Upper lobe of left lung (tissue), 6 donors: ENCODE measurements at regions not wholly inside any gene's neighbourhood (a gene's known extent, or its start where the extent isn't known, plus 50 kb on each side); places are given as distances from the start of the nearest gene placed in this dataset.

Experiments used
- ATAC-seq, 2 donors: fragments of 200-7000 bp; cut with Tn5 transposase; one replicate each; pipeline ENCODE4 v1.9.1; 2022; ENCODE audit warnings: mild to moderate bottlenecking in 2 of 2, moderate library complexity in 2 of 2; ENCODE audit not compliant: low FRiP score in 2 of 2
- DNase-seq, 2 donors: peaks; one replicate each; pipeline ENCODE4 v3.0.0-alpha.2; 2019 to 2020
- H3K27ac ChIP-seq, 4 donors: fragments of 200-600 bp; sonication (generic); one replicate each; pipeline ENCODE4 v1.5.1; 2016 to 2019
- H3K27me3 ChIP-seq, 4 donors: fragments of 200-600 bp; sonication (generic); one replicate each; pipeline ENCODE4 v1.5.1; 2017 to 2019
- H3K36me3 ChIP-seq, 4 donors: fragments of 200-600 bp; sonication (generic); one replicate each; pipeline ENCODE4 v1.5.1; 2016 to 2019
- H3K4me1 ChIP-seq, 4 donors: fragments of 200-600 bp; sonication (generic); one replicate each; pipeline ENCODE4 v1.5.1; 2018 to 2019
- H3K4me3 ChIP-seq, 4 donors: fragments of 200-600 bp; sonication (generic); one replicate each; pipeline ENCODE4 v1.5.1; 2017 to 2019; ENCODE audit warnings: mild to moderate bottlenecking in 2 of 4, moderate library complexity in 1 of 4
- H3K9me3 ChIP-seq, 4 donors: fragments of 200-600 bp; sonication (generic); one replicate each; pipeline ENCODE4 v1.5.1; 2018 to 2019
- CTCF ChIP-seq, 6 experiments: fragments of 450-650 bp in 4 of 6; fragments of 200-600 bp in 2 of 6; sonication (generic) in 2 of 6; IDR thresholded peaks; one replicate each; pipeline ENCODE4 v1.5.1; 2016 to 2019; ENCODE audit warnings: antibody characterized with exemption in 6 of 6
- EP300 ChIP-seq, 4 donors: sonication (generic); formaldehyde crosslinking; IDR thresholded peaks; one replicate each; pipeline ENCODE4 v1.5.1; 2017; ENCODE audit warnings: antibody characterized with exemption in 4 of 4, control low read depth in 2 of 4
- POLR2A ChIP-seq, 4 donors: fragments of 450-650 bp; IDR thresholded peaks; one replicate each; pipeline ENCODE4 v1.5.1; 2016 to 2017; ENCODE audit warnings: antibody characterized with exemption in 4 of 4, mild to moderate bottlenecking in 2 of 4
- POLR2AphosphoS5 ChIP-seq, 2 donors: sonication (generic); formaldehyde crosslinking; IDR thresholded peaks; one replicate each; pipeline ENCODE4 v1.5.1; 2017; ENCODE audit warnings: antibody characterized with exemption in 2 of 2
- WGBS, 2 donors: methylation state at CpG; one replicate each; pipeline ENCODE4 v1.1.5; 2017 to 2018; 5-methylcytosine and 5-hydroxymethylcytosine counted together
- donor health status: DM: no; HTN: no; CAD: no; lungs with moderate emphysema.
- donor health status: DM: no; HTN: yes; CAD: no; lungs with severe emphysema.

DNA sequence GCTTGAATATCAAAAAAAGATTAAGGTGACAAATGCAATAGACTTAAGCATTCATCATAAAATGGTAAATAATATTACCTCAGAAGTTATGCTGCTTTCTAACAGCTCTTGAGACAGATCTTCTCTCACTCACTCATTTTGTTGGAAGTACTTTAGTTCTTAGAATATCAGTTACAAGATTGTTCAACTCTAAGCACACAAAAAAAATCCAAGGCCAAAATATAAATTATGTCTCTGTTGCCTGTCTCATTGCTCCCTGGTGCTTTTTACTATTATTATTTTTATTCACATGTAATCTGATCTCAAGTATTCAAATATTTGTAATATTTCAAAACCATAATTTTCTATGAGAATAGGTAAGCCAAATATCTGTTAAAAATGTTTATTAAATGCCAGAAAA lies 259.4 kb upstream of the HSF2 start:
- no peak for DNase-seq
- Histone ChIP-seq H3K36me3 (no peaks in the 10 kb centered on the region), H3K9me3 (no peaks in the 10 kb centered on the region), H3K27ac (no peak overlapping the region), H3K4me1 (no peaks in the 10 kb centered on the region), H3K27me3 (no peaks in the 10 kb centered on the region), H3K4me3 (no peak overlapping the region)
- ATAC-seq, result no peak
- TF ChIP-seq POLR2A (IDR thresholded peaks at IDR 0.05) (no peak), POLR2AphosphoS5 (IDR thresholded peaks at IDR 0.05) (no peak), CTCF (IDR thresholded peaks at IDR 0.05) (no peak)

DNA sequence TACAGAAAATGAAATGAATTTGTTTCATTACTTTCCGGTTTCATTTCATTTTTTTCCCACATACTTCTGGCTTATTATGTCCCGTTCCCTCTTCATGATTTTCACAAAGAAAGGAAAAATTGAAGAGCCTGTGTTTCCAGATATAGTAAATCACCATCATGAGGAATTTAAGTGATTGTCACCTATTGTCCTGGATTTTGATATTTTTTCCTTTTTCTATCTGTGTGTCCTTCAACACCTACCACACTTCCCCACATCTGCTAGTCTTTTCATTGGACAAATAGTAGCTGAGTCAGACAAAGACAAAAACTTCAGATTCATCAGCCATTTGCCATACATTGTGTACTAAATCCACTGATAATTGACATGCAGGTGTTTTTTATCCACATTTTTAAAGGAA lies 258.2 kb upstream of the HSF2 start:
- Histone ChIP-seq H3K4me1 (no peaks in the 10 kb centered on the region), H3K4me3 (no peak overlapping the region), H3K9me3 (no peaks in the 10 kb centered on the region), H3K27ac (no peak overlapping the region), H3K27me3 (no peaks in the 10 kb centered on the region), H3K36me3 (no peaks in the 10 kb centered on the region)
- ATAC-seq (no peak), DNase-seq (no peak)
- TF ChIP-seq EP300 (IDR thresholded peaks at IDR 0.05) (no peak), CTCF (IDR thresholded peaks at IDR 0.05) (no peak), POLR2A (IDR thresholded peaks at IDR 0.05) (no peak), POLR2AphosphoS5 (IDR thresholded peaks at IDR 0.05) (no peak)
- WGBS, 2 donors, result 75 to 78% methylated on average over 2 of the region's 2 CpGs

- TF ChIP-seq POLR2A (IDR thresholded peaks at IDR 0.05), result no peak
- no peak for TF ChIP-seq EP300 (IDR thresholded peaks at IDR 0.05)
- no peak for TF ChIP-seq POLR2AphosphoS5 (IDR thresholded peaks at IDR 0.05)
- no peak for TF ChIP-seq CTCF (IDR thresholded peaks at IDR 0.05)
- Histone ChIP-seq H3K9me3 (no peaks in the 10 kb centered on the region), H3K36me3 (no peaks in the 10 kb centered on the region), H3K27ac (no peak overlapping the region), H3K27me3 (no peaks in the 10 kb centered on the region), H3K4me1 (no peaks in the 10 kb centered on the region), H3K4me3 (no peak overlapping the region)
- DNase-seq, result no peak
- no peak for ATAC-seq
- 65 to 68% methylated on average over 3 of the region's 3 CpGs for WGBS, 2 donors
These were observed 255.4 kb upstream of the HSF2 start for GRCh38 chr6:122143813-122144601.

- DNase-seq (no peak), ATAC-seq (no peak)
- no peaks in the 10 kb centered on the region for H3K4me1 ChIP-seq
- TF ChIP-seq POLR2AphosphoS5 (IDR thresholded peaks at IDR 0.05), result no peak
- H3K27ac ChIP-seq, result no peak overlapping the region
- no peak overlapping the region for H3K4me3 ChIP-seq
- H3K9me3 ChIP-seq, result no peaks in the 10 kb centered on the region
- H3K36me3 ChIP-seq, result no peaks in the 10 kb centered on the region
- WGBS, 2 donors, result 85 to 88% methylated on average over 2 of the region's 2 CpGs
- no peaks in the 10 kb centered on the region for H3K27me3 ChIP-seq
These were observed 254.2 kb upstream of the HSF2 start for GRCh38 chr6:122145246-122145645.

GRCh38 chr6:122145741-122146240 lies 253.7 kb upstream of the HSF2 start:
- ATAC-seq (no peak), DNase-seq (no peak)
- Histone ChIP-seq H3K36me3 (no peaks in the 10 kb centered on the region), H3K4me3 (no peak overlapping the region), H3K27me3 (no peaks in the 10 kb centered on the region), H3K9me3 (no peaks in the 10 kb centered on the region), H3K4me1 (no peaks in the 10 kb centered on the region), H3K27ac (no peak overlapping the region)
- TF ChIP-seq POLR2A (IDR thresholded peaks at IDR 0.05) (no peak), CTCF (IDR thresholded peaks at IDR 0.05) (no peak), POLR2AphosphoS5 (IDR thresholded peaks at IDR 0.05) (no peak), EP300 (IDR thresholded peaks at IDR 0.05) (no peak)
- 81 to 84% methylated on average over 2 of the region's 2 CpGs for WGBS, 2 donors
